ENCODE measurements at regions not wholly inside any gene's neighbourhood (a gene's known extent, or its start where the extent isn't known, plus 50 kb on each side); places are given as distances from the start of the nearest gene placed in this dataset.
A peak's percentile ranks its signal among the peaks of the same experiment; 100 is the strongest.

GRCh38 chr10:89861584-89862301, 160.4 kb downstream of the KIF20B start:
- Histone ChIP-seq H3K27ac (no peak overlapping the region), H3K9me3 (replicated peaks) (no peaks in the 10 kb centered on the region), H3K4me3 (no peak overlapping the region), H3K4me1 (replicated peaks) (peaks cover 22% of the 10 kb centered on the region), H3K36me3 (no peaks in the 10 kb centered on the region), H3K27me3 (replicated peaks) (no peaks in the 10 kb centered on the region)
- DNase-seq (ENCODE audit: low read depth in 1 of 2, low spot score in 2 of 2) = peak in 1 of 2 experiments; percentile 58

- no peaks in the 10 kb centered on the region for H3K36me3 ChIP-seq
- DNase-seq (ENCODE audit: low read depth in 1 of 2, low spot score in 2 of 2) = no peak
- no peak overlapping the region for H3K27ac ChIP-seq
- no peak overlapping the region for H3K4me3 ChIP-seq
- peaks cover 3% of the 10 kb centered on the region; the same call in 1 of the 2 replicates for H3K27me3 ChIP-seq (replicated peaks)
- H3K9me3 ChIP-seq (replicated peaks) = no peaks in the 10 kb centered on the region
- no peaks in the 10 kb centered on the region for H3K4me1 ChIP-seq (replicated peaks)
Measured at GRCh38 chr10:89867964-89868363, 166.6 kb downstream of the KIF20B start.

DNA sequence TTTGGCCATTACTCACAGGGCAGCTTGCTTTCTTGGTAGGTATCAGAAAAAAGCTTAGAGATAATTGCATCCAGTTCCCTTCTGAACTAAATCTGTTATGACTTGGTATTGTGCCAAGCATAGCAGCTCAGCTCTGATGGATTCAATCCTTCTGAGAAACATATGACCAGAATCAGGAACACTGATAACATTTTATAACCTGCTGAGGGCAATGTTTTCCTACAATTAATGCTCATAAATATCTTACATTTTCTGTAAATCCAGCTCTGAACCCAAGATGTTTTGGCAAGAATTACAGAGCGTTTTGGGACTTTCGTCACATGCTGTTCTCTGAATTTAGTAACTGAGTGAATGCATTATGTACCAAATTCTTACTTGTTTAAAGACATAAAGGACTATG, 167.8 kb downstream of the KIF20B start:
- DNase-seq (ENCODE audit: low read depth in 1 of 2, low spot score in 2 of 2) = no peak
- H3K36me3 ChIP-seq = no peaks in the 10 kb centered on the region
- H3K4me1 ChIP-seq (replicated peaks) = no peaks in the 10 kb centered on the region
- H3K27me3 ChIP-seq (replicated peaks) = peaks cover 3% of the 10 kb centered on the region; the same call in 1 of the 2 replicates
- no peak overlapping the region for H3K27ac ChIP-seq
- H3K4me3 ChIP-seq = no peak overlapping the region
- H3K9me3 ChIP-seq (replicated peaks) = no peaks in the 10 kb centered on the region

- H3K4me3 ChIP-seq = no peak overlapping the region
- no peak overlapping the region for H3K27ac ChIP-seq
- H3K36me3 ChIP-seq = no peaks in the 10 kb centered on the region
- peaks cover 3% of the 10 kb centered on the region; the same call in 1 of the 2 replicates for H3K27me3 ChIP-seq (replicated peaks)
- no peaks in the 10 kb centered on the region for H3K9me3 ChIP-seq (replicated peaks)
- H3K4me1 ChIP-seq (replicated peaks) = no peaks in the 10 kb centered on the region
- no peak for DNase-seq (ENCODE audit: low read depth in 1 of 2, low spot score in 2 of 2)
Measured at GRCh38 chr10:89869592-89870156, 168.3 kb downstream of the KIF20B start.

- no peaks in the 10 kb centered on the region for H3K9me3 ChIP-seq (replicated peaks)
- no peak overlapping the region for H3K4me3 ChIP-seq
- H3K27me3 ChIP-seq (replicated peaks) = peaks cover 3% of the 10 kb centered on the region; the same call in 1 of the 2 replicates
- no peaks in the 10 kb centered on the region for H3K4me1 ChIP-seq (replicated peaks)
- no peak for DNase-seq (ENCODE audit: low read depth in 1 of 2, low spot score in 2 of 2)
- H3K36me3 ChIP-seq = no peaks in the 10 kb centered on the region
- no peak overlapping the region for H3K27ac ChIP-seq
Measured at GRCh38 chr10:89870936-89871335, 169.5 kb downstream of the KIF20B start.

DNA sequence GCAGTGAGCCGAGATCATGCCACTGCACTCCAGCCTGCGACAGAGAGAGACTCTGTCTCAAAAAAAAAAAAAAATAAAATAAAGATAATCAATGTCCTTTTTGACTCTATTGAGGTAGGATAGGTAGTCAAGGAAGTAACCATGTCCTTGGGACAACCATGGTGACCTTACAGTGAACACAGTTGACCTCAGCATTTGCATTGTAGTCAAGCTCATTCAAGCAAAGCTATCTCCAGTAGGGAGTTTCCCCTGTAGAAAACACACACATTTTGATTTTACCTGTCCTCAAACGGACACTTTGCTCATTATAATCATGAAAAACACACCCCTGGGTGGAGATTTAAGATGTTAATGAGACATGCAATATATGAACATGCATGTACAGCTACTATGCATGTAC, 171.7 kb downstream of the KIF20B start:
- Histone ChIP-seq H3K9me3 (replicated peaks) (no peaks in the 10 kb centered on the region), H3K36me3 (no peaks in the 10 kb centered on the region), H3K4me1 (replicated peaks) (no peaks in the 10 kb centered on the region), H3K27ac (no peak overlapping the region), H3K4me3 (no peak overlapping the region), H3K27me3 (replicated peaks) (peaks cover 3% of the 10 kb centered on the region; the same call in 1 of the 2 replicates)
- DNase-seq (ENCODE audit: low read depth in 1 of 2, low spot score in 2 of 2) = no peak

- H3K4me1 ChIP-seq (replicated peaks) = no peaks in the 10 kb centered on the region
- H3K4me3 ChIP-seq = no peak overlapping the region
- no peaks in the 10 kb centered on the region for H3K9me3 ChIP-seq (replicated peaks)
- no peaks in the 10 kb centered on the region for H3K36me3 ChIP-seq
- no peak overlapping the region for H3K27ac ChIP-seq
- 0 out of 2 replicates have a peak, but pooled peaks cover 3% of the 10 kb centered on the region for H3K27me3 ChIP-seq (replicated peaks)
- no peak for DNase-seq (ENCODE audit: low read depth in 1 of 2, low spot score in 2 of 2)
Measured at GRCh38 chr10:89875557-89875956, 174.2 kb downstream of the KIF20B start.

DNA sequence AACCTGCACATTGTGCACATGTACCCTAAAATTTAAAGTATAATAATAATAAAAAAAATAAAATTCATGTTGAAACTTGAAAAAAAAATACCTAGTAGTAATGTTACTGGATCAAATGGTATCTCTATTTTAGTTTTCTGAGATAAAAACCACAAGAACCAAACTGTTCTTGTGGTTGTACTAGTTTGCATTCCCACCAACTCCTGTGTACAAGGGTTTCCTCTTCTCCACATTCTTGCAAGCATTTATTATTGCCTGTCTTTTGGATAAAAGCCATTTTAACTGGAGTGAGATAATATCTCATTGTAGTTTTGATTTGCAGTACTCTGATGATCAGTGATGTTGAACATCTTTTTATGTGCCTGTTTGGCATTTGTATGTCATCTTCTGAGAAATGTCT, 177.7 kb downstream of the KIF20B start:
- no peak overlapping the region for H3K27ac ChIP-seq

DNA sequence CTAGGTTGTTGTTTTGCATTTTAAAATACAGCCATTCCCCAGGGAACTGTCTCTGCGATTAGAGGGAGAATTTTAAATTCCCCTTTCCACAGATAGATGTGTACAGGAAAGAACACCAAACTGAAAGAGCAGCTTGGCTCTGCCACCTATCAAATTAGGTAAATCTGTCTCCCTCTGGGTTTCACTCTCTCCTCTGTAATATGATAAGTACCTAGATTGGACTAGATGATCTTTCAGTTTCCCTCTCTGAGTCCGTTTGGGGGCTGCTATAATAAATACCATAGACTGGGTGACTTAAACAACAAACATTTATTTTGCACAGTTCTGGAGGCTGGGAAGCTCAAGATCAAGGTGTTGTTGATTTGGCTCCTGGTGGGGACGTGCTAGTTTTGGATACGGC, 186.0 kb downstream of the KIF20B start:
- Histone ChIP-seq H3K27me3 (replicated peaks) (no peaks in the 10 kb centered on the region; the same call in 1 of the 2 replicates), H3K36me3 (no peaks in the 10 kb centered on the region), H3K27ac (no peak overlapping the region), H3K9me3 (replicated peaks) (no peaks in the 10 kb centered on the region), H3K4me3 (no peak overlapping the region), H3K4me1 (replicated peaks) (no peaks in the 10 kb centered on the region)
- DNase-seq (ENCODE audit: low read depth in 1 of 2, low spot score in 2 of 2) = no peak

More for the DNA sequence above, 177.7 kb downstream of the KIF20B start:
- no peak for DNase-seq (ENCODE audit: low read depth in 1 of 2, low spot score in 2 of 2)
- no peaks in the 10 kb centered on the region for H3K9me3 ChIP-seq (replicated peaks)
- no peaks in the 10 kb centered on the region for H3K36me3 ChIP-seq
- no peaks in the 10 kb centered on the region for H3K27me3 ChIP-seq (replicated peaks)
- H3K4me3 ChIP-seq = no peak overlapping the region
- no peaks in the 10 kb centered on the region for H3K4me1 ChIP-seq (replicated peaks)

GRCh38 chr10:89887830-89888229, 186.4 kb downstream of the KIF20B start:
- Histone ChIP-seq H3K4me1 (replicated peaks) (no peaks in the 10 kb centered on the region), H3K27ac (no peak overlapping the region), H3K27me3 (replicated peaks) (no peaks in the 10 kb centered on the region; the same call in 1 of the 2 replicates), H3K9me3 (replicated peaks) (no peaks in the 10 kb centered on the region), H3K36me3 (no peaks in the 10 kb centered on the region), H3K4me3 (no peak overlapping the region)
- DNase-seq (ENCODE audit: low read depth in 1 of 2, low spot score in 2 of 2) = no peak

- Histone ChIP-seq H3K36me3 (no peaks in the 10 kb centered on the region), H3K4me3 (no peak overlapping the region), H3K27ac (no peak overlapping the region), H3K27me3 (replicated peaks) (no peaks in the 10 kb centered on the region; the same call in 1 of the 2 replicates), H3K9me3 (replicated peaks) (no peaks in the 10 kb centered on the region), H3K4me1 (replicated peaks) (no peaks in the 10 kb centered on the region)
- no peak for DNase-seq (ENCODE audit: low read depth in 1 of 2, low spot score in 2 of 2)
Measured at GRCh38 chr10:89888321-89889070, 187.1 kb downstream of the KIF20B start.

GRCh38 chr10:89889606-89890005, 188.2 kb downstream of the KIF20B start:
- Histone ChIP-seq H3K36me3 (no peaks in the 10 kb centered on the region), H3K4me3 (no peak overlapping the region), H3K27me3 (replicated peaks) (no peaks in the 10 kb centered on the region; the same call in 1 of the 2 replicates), H3K9me3 (replicated peaks) (no peaks in the 10 kb centered on the region), H3K27ac (no peak overlapping the region), H3K4me1 (replicated peaks) (no peaks in the 10 kb centered on the region)
- no peak for DNase-seq (ENCODE audit: low read depth in 1 of 2, low spot score in 2 of 2)

- Histone ChIP-seq H3K27ac (no peak overlapping the region), H3K27me3 (replicated peaks) (no peaks in the 10 kb centered on the region; the same call in 1 of the 2 replicates), H3K9me3 (replicated peaks) (no peaks in the 10 kb centered on the region), H3K36me3 (no peaks in the 10 kb centered on the region), H3K4me3 (no peak overlapping the region), H3K4me1 (replicated peaks) (no peaks in the 10 kb centered on the region)
- DNase-seq (ENCODE audit: low read depth in 1 of 2, low spot score in 2 of 2) = no peak
Measured at GRCh38 chr10:89891006-89891535, 189.7 kb downstream of the KIF20B start.

DNA sequence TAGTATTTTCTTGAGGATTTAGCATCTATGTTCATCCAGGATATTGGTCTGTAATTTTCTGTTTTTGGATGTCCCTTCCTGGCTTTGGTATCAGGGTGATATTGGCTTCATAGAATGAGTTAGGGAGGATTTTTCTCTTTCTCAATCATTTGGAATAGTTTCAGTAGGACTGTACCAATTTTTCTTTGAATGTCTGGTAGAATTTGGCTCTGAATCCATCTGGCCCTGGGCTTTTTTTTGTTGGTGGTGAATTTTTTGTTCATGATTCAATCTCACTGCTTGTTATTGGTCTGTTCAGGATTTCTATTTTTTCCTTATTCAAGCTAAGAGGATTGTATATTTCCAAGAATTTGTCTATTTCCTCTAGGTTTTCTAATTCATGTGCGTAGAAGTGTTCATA, 192.7 kb downstream of the KIF20B start:
- no peaks in the 10 kb centered on the region; the same call in 1 of the 2 replicates for H3K27me3 ChIP-seq (replicated peaks)
- H3K27ac ChIP-seq = no peak overlapping the region

More for the DNA sequence above, 192.7 kb downstream of the KIF20B start:
- H3K4me1 ChIP-seq (replicated peaks) = no peaks in the 10 kb centered on the region
- H3K4me3 ChIP-seq = no peak overlapping the region
- DNase-seq (ENCODE audit: low read depth in 1 of 2, low spot score in 2 of 2) = no peak
- no peaks in the 10 kb centered on the region for H3K36me3 ChIP-seq
- H3K9me3 ChIP-seq (replicated peaks) = no peaks in the 10 kb centered on the region

Data from SJSA1 (cell line).